Memory B cell (primary cell): ENCODE measurements at regions not wholly inside any gene's neighbourhood (a gene's known extent, or its start where the extent isn't known, plus 50 kb on each side); places are given as distances from the start of the nearest gene placed in this dataset.

ENCODE experiments used
- ATAC-seq: fragments of 150-1000 bp; cut with Tn5 transposase; 2 replicates; pipeline ENCODE4 v1.10.0; 2021; ENCODE audit warnings: low read depth, mild to moderate bottlenecking, moderate library complexity
- DNase-seq, 2 donors: peaks; one replicate each; pipeline ENCODE4 v3.0.0; 2022; ENCODE audit warnings: low spot score in 2 of 2
- H3K27ac Mint-ChIP-seq: one replicate; pipeline ENCODE4 v1.8.0; 2022; ENCODE audit warnings: mild to moderate bottlenecking, moderate library complexity, mixed read lengths
- H3K27me3 Mint-ChIP-seq: one replicate; pipeline ENCODE4 v1.8.0; 2022; ENCODE audit warnings: mixed read lengths
- H3K36me3 Mint-ChIP-seq: one replicate; pipeline ENCODE4 v1.8.0; 2022; ENCODE audit warnings: mild to moderate bottlenecking, mixed read lengths
- H3K4me1 Mint-ChIP-seq: one replicate; pipeline ENCODE4 v1.8.0; 2022; ENCODE audit warnings: mixed read lengths
- H3K4me3 Mint-ChIP-seq: one replicate; pipeline ENCODE4 v1.8.0; 2022; ENCODE audit warnings: mild to moderate bottlenecking, moderate library complexity, mixed read lengths
- H3K9me3 Mint-ChIP-seq: one replicate; pipeline ENCODE4 v1.8.0; 2022; ENCODE audit warnings: mixed read lengths

DNA sequence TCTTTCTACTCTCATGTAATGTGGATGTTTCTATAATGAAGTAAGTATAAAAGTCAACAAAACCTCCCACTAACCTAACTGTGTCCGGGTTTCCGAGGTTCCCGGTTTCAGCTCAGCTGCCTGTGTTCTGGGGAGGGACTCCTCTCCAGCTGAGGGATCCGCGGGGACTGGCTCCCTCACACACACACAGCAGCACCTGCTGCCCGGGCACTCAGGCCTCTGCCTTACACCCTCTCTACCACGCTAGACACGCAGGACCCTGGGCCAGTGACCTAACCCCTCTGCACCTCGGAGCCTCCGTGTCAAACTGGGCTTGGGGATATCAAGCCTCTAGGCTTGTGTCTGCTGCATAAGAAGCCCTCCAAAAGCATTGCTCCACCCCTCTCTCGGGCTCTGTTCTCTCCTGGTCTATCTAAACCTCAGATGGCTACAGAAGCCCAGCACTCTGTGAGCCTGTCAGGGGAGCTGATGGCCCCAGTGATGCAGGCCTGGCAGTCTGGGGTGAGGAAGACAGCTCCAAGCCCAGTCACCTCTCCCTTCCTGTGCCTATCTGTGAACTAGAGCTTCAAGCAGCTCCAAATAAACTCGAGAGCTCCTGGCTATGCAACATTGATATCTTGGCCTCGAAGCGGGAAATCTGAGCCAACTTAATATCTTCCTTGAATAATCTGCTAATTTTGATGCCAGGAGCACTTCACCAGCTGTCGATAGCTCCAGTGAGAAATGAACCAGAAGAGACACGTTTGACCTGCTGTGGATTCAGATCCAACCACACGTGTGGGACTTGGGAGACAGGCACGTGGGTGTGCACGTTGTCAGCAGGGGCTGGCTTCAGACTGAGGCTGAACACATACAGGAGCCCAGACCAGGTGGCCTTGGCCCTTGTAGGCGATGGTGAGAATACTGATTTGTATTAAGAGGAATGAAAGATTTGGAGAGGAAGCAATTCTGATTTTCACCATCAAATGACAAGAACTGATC lies 232.7 kb upstream of the B3GAT1 start:
- peaks cover 5% of the 10 kb centered on the region for H3K27me3 Mint-ChIP-seq
- no peak overlapping the region for H3K4me3 Mint-ChIP-seq
- no peaks in the 10 kb centered on the region for H3K36me3 Mint-ChIP-seq
- no peaks in the 10 kb centered on the region for H3K4me1 Mint-ChIP-seq
- H3K9me3 Mint-ChIP-seq: no peaks in the 10 kb centered on the region
- ATAC-seq (no peak), DNase-seq (no peak)
- no peak overlapping the region for H3K27ac Mint-ChIP-seq

DNA sequence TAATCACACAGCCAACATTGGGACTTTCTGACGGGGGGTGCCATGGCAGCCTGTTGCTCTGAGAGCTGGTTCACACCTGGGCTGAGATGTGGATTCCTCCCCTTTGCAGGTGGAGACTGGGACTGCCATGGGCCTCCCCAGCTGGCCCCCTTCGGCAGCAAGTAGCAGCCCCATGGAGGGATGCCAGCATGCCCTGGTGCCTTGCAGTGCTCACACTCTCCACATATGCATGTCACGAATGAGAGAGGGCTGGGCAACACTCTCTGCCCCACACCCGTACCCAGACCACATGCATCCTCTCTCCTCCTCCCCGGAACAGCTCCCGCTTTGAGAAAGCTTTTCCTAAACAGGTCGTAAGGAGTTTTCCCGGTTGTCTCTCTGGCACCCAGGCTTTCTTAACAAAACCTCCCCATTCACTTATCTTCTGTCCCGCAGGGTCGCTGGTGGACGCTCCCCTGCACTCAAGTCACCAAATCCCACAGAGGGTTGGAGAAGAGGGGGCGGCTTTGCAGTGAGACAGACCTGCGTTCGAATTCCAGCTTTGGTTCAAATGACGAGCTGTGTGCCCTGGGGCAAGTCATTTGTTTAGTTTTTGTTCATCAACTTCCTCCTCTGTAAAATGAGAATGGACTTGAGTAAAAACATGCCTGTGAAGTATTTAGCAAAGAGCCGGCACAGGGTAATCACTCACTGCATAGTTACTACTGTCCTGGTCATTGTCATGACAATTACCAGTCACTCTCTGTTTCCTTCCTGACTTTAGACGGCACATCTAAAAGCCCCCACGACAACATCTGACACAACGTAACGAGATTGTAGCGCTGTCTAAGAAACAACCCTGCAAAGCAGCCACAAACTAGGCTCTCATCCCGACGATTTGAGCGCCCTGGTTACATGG lies 231.3 kb upstream of the B3GAT1 start:
- no peak for ATAC-seq
- Mint-ChIP-seq H3K27me3 (peaks cover 5% of the 10 kb centered on the region), H3K9me3 (no peaks in the 10 kb centered on the region), H3K4me3 (no peak overlapping the region), H3K36me3 (no peaks in the 10 kb centered on the region), H3K27ac (no peak overlapping the region), H3K4me1 (no peaks in the 10 kb centered on the region)
- DNase-seq: no peak

DNA sequence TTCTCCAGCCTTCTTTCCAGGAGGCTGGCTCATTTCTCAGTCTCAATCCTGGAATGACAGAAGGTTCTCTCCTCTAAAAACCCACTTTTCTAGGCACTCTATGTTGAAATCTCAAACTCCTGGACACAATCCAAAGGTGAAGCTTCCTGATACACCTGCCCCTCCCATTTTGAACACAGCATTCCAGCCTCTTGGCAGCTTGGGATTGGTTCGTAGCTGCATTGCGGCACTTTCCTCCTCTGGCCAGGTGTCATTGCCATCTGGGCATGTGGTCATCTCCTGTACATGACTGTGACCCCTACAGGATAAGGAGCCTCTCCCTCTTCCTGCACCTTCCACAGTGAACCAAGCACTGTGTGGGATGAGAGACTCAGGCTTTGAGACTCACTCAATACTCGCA lies 230.2 kb upstream of the B3GAT1 start:
- H3K4me3 Mint-ChIP-seq: no peak overlapping the region
- DNase-seq (no peak), ATAC-seq (no peak)
- H3K27me3 Mint-ChIP-seq: peaks cover 5% of the 10 kb centered on the region
- H3K27ac Mint-ChIP-seq: no peak overlapping the region
- H3K9me3 Mint-ChIP-seq: no peaks in the 10 kb centered on the region
- H3K4me1 Mint-ChIP-seq: no peaks in the 10 kb centered on the region
- H3K36me3 Mint-ChIP-seq: no peaks in the 10 kb centered on the region

DNA sequence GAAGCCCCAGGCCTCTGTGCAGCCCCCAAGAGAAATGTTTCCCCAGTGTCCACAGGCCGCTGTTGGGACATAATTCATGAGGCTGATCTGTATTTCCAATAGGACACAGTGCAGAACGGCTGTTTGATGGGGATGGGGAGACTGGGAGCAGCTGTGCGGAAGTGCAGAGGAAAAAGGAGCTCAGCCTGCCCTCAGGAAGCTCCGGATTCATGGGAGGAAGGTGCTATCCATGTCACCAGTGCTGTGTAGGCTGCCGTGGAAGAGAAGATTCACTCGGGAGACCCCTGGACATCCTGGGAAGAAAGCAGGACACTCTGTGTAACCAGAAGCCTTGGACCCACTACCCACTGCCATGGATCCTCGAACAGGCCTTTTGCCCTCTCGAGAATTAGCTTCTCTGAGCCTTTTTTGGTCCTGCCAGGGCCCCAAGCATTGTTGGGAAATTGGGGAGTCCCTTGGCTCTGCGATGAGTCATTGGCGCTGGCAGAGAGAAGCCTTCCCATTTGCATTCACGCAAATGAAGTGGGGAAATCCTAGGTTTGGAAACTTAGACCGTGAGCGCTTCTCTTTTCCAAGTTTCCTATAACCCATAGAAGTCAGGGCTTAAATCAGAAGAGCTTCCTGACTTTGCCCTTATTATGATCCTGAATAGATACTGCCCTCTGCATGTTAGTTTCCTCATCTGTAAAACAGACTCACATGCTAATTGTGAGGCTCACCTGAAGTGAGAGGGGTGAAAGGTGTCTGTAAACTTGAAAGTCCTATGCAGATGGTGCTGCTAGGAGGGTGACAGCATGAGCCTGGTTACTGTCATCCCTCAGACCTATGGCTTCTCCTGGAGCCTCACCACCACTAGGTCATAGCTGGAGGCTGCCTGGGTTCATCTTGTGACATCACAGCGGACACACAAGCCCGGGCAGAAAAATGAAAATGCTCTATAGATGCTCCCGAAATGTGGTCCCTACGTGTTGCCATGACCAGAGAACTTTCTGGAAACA lies 229.2 kb upstream of the B3GAT1 start:
- no peaks in the 10 kb centered on the region for H3K4me1 Mint-ChIP-seq
- no peak for DNase-seq
- H3K4me3 Mint-ChIP-seq: no peak overlapping the region
- no peak overlapping the region for H3K27ac Mint-ChIP-seq
- H3K36me3 Mint-ChIP-seq: no peaks in the 10 kb centered on the region
- H3K9me3 Mint-ChIP-seq: no peaks in the 10 kb centered on the region
- ATAC-seq: no peak
- peaks cover 5% of the 10 kb centered on the region for H3K27me3 Mint-ChIP-seq

DNA sequence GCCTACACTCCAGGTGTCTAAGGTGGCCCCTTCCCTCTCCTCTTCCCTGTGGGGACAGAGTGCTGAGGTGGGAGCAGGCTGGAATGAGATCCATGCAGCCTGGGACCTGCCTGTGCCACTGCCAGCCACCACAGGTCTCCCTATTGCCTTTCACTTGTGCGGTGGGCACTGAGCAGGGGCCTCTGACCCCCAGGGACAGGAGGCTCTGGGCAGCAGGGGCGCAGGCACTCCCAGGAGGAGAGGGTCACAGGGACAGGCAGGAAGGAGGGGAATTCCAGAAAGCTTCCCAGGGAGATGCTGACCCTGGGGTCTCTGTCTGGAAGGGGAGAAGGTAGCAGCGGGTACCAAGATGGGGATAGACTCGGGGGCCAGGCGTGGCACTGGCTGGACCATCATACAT lies 228.5 kb upstream of the B3GAT1 start:
- Mint-ChIP-seq H3K4me3 (no peak overlapping the region), H3K27ac (no peak overlapping the region), H3K4me1 (no peaks in the 10 kb centered on the region), H3K9me3 (no peaks in the 10 kb centered on the region), H3K36me3 (no peaks in the 10 kb centered on the region), H3K27me3 (peaks cover 8% of the 10 kb centered on the region)
- DNase-seq (no peak), ATAC-seq (no peak)

DNA sequence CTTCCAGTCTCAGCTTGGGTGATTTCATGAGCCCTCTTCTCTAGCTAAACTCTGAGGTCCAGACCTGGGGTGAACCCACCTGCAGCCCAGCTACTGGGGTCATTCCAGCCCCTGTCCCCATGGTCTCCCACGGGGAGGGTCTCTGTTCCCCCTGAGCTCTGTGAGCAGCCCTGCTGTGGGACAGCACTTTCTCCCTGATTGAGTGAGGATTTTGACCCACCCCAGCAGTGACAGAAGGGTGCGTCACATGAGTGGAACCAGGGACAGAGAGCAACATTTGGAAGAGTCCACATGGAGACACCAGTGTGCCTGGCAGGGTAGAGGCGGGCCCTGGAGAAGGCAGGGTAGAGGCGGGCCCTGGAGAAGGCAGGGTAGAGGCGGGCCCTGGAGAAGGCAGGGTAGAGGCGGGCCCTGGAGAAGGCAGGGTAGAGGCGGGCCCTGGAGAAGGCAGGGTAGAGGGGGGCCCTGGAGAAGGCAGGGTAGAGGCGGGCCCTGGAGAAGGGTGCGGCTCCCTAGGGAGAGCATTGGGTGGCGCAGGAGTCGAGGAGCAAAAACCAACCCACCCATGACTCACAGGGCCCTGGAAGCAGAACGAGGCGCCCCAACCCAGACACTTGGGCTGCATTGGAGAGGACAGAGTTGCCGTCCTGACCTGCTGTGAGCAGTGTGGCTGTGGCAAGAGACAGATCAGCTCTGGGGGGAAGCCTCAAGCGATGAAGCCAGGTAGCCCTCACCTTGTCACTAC lies 227.7 kb upstream of the B3GAT1 start:
- H3K27ac Mint-ChIP-seq: no peak overlapping the region
- ATAC-seq (no peak), DNase-seq (no peak)
- H3K27me3 Mint-ChIP-seq: peaks cover 8% of the 10 kb centered on the region
- H3K36me3 Mint-ChIP-seq: no peaks in the 10 kb centered on the region
- no peak overlapping the region for H3K4me3 Mint-ChIP-seq
- H3K9me3 Mint-ChIP-seq: no peaks in the 10 kb centered on the region
- H3K4me1 Mint-ChIP-seq: no peaks in the 10 kb centered on the region

DNA sequence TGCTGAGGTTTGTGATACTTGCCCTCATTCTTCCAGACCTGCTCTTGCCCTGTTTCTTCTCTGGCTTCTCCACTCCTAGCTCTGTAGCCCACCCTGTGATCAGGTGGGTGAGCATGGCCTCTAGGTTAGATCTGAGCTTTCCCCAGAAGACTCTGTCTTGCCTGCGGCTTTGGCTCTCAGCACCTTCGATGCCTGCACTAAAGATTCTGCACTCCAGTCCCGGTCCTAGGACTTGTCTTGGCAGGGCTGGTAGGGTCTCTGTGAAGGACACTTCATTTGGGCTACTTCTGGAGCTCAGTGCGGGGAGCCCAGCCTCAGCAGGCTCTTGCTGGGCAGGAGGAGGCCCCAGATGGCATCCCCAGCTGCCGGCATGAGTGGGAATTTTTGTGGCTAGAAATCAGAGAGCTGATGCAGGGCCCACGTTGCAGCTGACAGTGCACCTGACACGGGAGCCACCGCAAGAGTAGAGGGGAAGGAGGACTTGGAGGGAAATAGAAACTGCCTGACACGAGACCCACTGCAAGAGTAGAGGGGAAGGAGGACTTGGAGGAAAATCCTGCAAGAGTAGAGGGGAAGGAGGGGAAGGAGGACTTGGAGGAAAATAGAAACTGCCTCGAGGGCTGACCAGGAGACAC lies 226.9 kb upstream of the B3GAT1 start:
- no peaks in the 10 kb centered on the region for H3K4me1 Mint-ChIP-seq
- ATAC-seq: no peak
- no peaks in the 10 kb centered on the region for H3K36me3 Mint-ChIP-seq
- H3K27me3 Mint-ChIP-seq: peaks cover 10% of the 10 kb centered on the region
- no peak overlapping the region for H3K4me3 Mint-ChIP-seq
- DNase-seq: no peak
- no peak overlapping the region for H3K27ac Mint-ChIP-seq
- no peaks in the 10 kb centered on the region for H3K9me3 Mint-ChIP-seq

DNA sequence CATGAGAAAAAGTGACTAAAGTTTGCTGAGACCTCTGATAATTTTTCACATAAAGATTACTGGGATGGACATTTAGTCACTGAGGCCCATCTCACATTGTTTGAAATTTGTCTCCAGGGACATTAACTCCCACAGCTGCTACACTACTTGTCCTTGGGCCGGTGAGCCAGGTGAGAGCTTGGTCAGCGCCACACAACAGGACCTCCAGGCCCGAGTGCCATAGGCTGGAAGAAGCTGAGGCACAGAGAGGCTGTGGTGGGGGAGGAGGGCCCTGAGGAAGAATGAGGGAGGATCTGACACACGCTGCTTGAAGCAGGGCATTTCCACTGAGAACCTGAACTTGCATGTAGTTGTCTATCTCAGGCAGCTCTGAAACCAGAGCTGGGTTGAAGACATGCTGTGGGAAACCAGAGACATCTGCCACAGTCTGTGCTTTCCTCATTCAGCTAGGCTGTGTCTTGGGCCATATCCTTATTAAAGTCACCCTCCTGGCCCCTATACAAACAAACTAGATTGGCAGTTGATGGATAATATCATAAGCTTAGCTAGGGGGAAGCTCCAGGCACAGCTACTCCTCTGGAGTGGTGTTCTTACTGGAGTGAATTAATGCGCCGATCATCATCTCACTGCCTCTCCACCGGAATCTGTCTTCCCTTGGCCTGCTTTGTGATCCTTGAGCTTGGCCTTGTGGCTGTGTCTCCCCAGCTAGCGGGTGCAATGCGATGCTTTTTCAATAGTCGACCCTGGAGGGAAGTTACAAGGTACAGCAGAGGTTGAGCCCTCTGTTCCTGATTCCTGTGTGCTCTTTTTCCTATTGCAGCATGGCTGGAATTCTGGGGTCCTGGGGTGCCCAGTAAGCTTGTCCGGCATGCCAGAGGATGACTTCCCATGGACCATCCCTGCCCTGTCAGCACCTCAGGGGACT lies 225.3 kb upstream of the B3GAT1 start:
- Mint-ChIP-seq H3K36me3 (no peaks in the 10 kb centered on the region), H3K9me3 (no peaks in the 10 kb centered on the region), H3K27ac (no peak overlapping the region), H3K4me1 (no peaks in the 10 kb centered on the region), H3K27me3 (peaks cover 10% of the 10 kb centered on the region), H3K4me3 (no peak overlapping the region)
- DNase-seq: no peak
- no peak for ATAC-seq

DNA sequence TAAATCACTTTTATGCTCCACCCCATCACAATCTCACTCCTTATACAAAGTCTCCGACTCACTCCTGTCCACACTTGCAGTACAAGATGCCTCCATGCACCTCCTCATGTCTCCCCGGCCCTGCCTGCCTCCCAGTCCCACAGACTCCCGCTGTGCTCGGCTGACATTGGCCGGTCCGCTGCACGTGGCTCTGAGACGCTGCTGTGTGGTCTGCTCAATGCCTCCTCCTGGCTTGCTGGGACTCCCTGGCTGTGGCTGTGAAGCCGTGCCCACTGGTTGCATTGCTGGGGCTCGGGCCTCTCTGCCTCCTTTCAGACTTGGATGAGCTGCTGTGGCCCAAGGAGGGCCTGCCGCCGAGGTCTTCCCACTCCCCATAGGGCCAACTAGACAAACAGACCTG lies 224.0 kb upstream of the B3GAT1 start:
- H3K27ac Mint-ChIP-seq: no peak overlapping the region
- H3K4me3 Mint-ChIP-seq: no peak overlapping the region
- DNase-seq (no peak), ATAC-seq (no peak)
- H3K27me3 Mint-ChIP-seq: peaks cover 5% of the 10 kb centered on the region
- H3K4me1 Mint-ChIP-seq: no peaks in the 10 kb centered on the region
- H3K9me3 Mint-ChIP-seq: no peaks in the 10 kb centered on the region
- no peaks in the 10 kb centered on the region for H3K36me3 Mint-ChIP-seq

DNA sequence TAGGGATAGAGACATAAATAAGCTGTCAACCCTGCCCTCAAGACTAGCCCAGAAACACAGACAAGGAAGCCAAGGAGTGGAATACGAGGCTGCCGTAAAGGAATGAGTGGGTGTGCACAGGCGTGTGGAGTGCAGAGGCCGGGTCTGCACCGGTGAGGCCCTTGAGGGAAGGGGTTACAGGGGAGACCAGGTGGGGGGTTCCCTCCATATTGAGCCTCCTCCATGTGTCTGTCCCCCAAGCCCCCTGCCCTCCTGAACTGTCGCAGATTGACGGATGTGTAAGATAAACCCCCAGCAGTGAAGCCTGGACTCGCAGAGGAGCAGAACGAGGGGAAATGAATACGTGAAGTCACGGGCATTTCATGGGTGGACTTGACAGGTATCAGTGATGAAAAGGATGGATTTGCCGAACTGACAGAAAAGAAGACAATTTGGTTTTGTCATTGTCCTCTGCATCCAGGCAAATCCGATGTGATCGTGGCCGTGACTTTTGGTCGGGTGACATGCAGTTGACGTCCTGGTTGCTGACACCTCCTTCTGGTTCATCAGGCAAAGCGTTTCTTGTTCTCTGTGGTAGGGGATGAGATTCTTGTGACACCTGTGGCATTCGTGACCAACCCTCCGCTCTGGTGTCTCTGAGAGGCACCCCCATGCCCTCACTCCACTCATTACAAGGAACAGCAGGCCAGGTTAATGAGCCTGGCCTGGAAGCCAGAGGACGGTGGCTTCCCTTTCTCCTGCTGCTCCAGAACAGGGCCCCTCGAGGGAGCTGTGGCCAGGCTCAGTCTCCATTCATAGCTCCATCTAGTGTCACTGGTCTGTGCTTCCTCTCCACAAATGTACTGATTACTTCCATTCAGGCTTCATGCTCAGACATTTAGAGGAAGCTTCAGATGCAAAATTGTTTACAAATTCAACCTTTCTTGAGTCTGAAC lies 223.1 kb upstream of the B3GAT1 start:
- no peak for DNase-seq
- Mint-ChIP-seq H3K27me3 (peaks cover 5% of the 10 kb centered on the region), H3K4me3 (no peak overlapping the region), H3K27ac (no peak overlapping the region), H3K36me3 (no peaks in the 10 kb centered on the region), H3K9me3 (no peaks in the 10 kb centered on the region), H3K4me1 (no peaks in the 10 kb centered on the region)
- ATAC-seq: no peak

DNA sequence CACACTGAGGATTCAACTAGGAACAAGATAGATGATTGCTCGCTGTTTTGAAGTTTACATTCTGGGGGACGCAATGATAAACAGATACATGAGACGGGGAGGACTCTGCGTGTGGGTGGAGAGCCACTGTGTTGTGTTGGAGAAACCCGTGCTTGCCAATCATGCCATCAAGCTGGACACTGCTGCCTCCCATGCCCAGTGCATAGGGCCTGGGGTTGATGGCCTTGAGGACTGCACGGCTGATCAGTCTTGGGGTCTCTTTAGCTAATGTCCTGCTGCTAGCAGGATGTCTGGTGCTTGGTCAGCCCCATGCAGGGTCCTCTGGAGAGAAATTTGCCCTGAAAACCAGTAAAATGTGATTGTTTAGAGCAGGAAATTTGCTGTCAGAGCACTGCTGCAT lies 221.2 kb upstream of the B3GAT1 start:
- H3K4me3 Mint-ChIP-seq: no peak overlapping the region
- DNase-seq: no peak
- no peaks in the 10 kb centered on the region for H3K9me3 Mint-ChIP-seq
- no peaks in the 10 kb centered on the region for H3K36me3 Mint-ChIP-seq
- no peak for ATAC-seq
- no peaks in the 10 kb centered on the region for H3K4me1 Mint-ChIP-seq
- peaks cover 8% of the 10 kb centered on the region for H3K27me3 Mint-ChIP-seq
- H3K27ac Mint-ChIP-seq: no peak overlapping the region
